SK-N-SH (cell line): ENCODE measurements at regions not wholly inside any gene's neighbourhood (a gene's known extent, or its start where the extent isn't known, plus 50 kb on each side); places are given as distances from the start of the nearest gene placed in this dataset.

Source experiments
- CTCF ChIA-PET: fragments of 300-600, 350-600 bp; formaldehyde crosslinking; extraction: SDS; loops from one replicate; lab custom pipeline; 2021; lab: Yijun Ruan, JAX
- POLR2A ChIA-PET: fragments of 350-600 bp; sonication (Branson Sonifier 250); formaldehyde crosslinking; extraction: SDS; loops from one replicate; lab custom pipeline; 2020; ENCODE audit warnings: antibody characterized with exemption, inconsistent platforms; lab: Yijun Ruan, JAX
- DNase-seq: peaks from one replicate; pipeline ENCODE4 v3.0.0; 2012
- H2AFZ ChIP-seq: fragments of 200-600 bp; sonication (generic); 2 replicates; pipeline ENCODE4 v1.8.1; 2016; ENCODE audit warnings: antibody characterized with exemption, mild to moderate bottlenecking, low read depth
- H3F3A ChIP-seq: fragments of 200-600 bp; sonication (generic); replicated peaks from 2 replicates; pipeline ENCODE3; 2016; ENCODE audit warnings: antibody characterized with exemption, mild to moderate bottlenecking; ENCODE audit not compliant: insufficient read depth
- H3K27ac ChIP-seq, 2 experiments: fragments of 200-500 bp in 1 of 2; fragments of 200-600 bp in 1 of 2; sonication (Bioruptor generic) in 1 of 2; sonication (generic), shearing (Covaris generic) in 1 of 2; 2 replicates each; pipeline versions ENCODE4 v1.5.1 to v1.6.1; 2014 to 2016; ENCODE audit warnings: low read depth in 2 of 2, inconsistent platforms in 1 of 2, low read length in 1 of 2, mild to moderate bottlenecking in 1 of 2, mixed read lengths in 1 of 2
- H3K27me3 ChIP-seq: fragments of 200-600 bp; sonication (generic), shearing (Covaris generic); 2 replicates; pipeline ENCODE4 v1.6.1; 2016; ENCODE audit warnings: mixed run types; ENCODE audit not compliant: insufficient read depth
- H3K36me3 ChIP-seq, 2 experiments: fragments of 200-500 bp in 1 of 2; fragments of 200-600 bp in 1 of 2; sonication (Bioruptor generic) in 1 of 2; sonication (generic) in 1 of 2; replicated peaks in 1 of 2; 2 replicates each; pipeline versions ENCODE3 to v1.5.1; 2014 to 2016; ENCODE audit warnings: low read length in 1 of 2, mild to moderate bottlenecking in 1 of 2; ENCODE audit not compliant: insufficient read depth in 2 of 2, control insufficient read depth in 1 of 2
- H3K4me1 ChIP-seq, 2 experiments: fragments of 200-500 bp in 1 of 2; fragments of 200-600 bp in 1 of 2; sonication (Bioruptor generic) in 1 of 2; sonication (generic), shearing (Covaris generic) in 1 of 2; 2 replicates each; pipeline versions ENCODE4 v1.5.1 to v1.6.1; 2014 to 2016; ENCODE audit warnings: low read depth in 1 of 2, low read length in 1 of 2, mixed run types in 1 of 2; ENCODE audit not compliant: insufficient read depth in 2 of 2, control insufficient read depth in 1 of 2
- H3K4me2 ChIP-seq: fragments of 200-600 bp; sonication (generic), shearing (Covaris generic); 2 replicates; pipeline ENCODE4 v1.6.1; 2017; ENCODE audit warnings: mixed run types
- H3K4me3 ChIP-seq, 2 experiments: fragments of 200-500 bp in 1 of 2; fragments of 200-600 bp in 1 of 2; sonication (Bioruptor generic) in 1 of 2; sonication (generic), shearing (Covaris generic) in 1 of 2; 2 replicates each; pipeline versions ENCODE4 v1.5.1 to v1.8.1; 2014 to 2016; ENCODE audit warnings: low read depth in 2 of 2, inconsistent platforms in 1 of 2, low read length in 1 of 2, mild to moderate bottlenecking in 1 of 2, mixed read lengths in 1 of 2, moderate library complexity in 1 of 2
- H3K79me2 ChIP-seq: fragments of 200-600 bp; sonication (generic); 2 replicates; pipeline ENCODE4 v1.8.1; 2017; ENCODE audit warnings: mild to moderate bottlenecking; ENCODE audit not compliant: insufficient read depth
- H3K9ac ChIP-seq: fragments of 200-600 bp; sonication (generic); 2 replicates; pipeline ENCODE4 v1.6.1; 2017; ENCODE audit warnings: mixed run types
- H3K9me2 ChIP-seq: fragments of 200-600 bp; sonication (generic); 2 replicates; pipeline ENCODE4 v1.6.1; 2017; ENCODE audit warnings: mixed run types
- H3K9me3 ChIP-seq: fragments of 200-600 bp; sonication (generic); 2 replicates; pipeline ENCODE4 v1.6.1; 2017; ENCODE audit warnings: mixed run types, mild to moderate bottlenecking, moderate library complexity
- H4K20me1 ChIP-seq: fragments of 200-600 bp; sonication (generic); 2 replicates; pipeline ENCODE4 v1.6.1; 2017; ENCODE audit warnings: mild to moderate bottlenecking, mixed run types; ENCODE audit not compliant: insufficient read depth
- ELF1 ChIP-seq: IDR thresholded peaks from 2 replicates; pipeline ENCODE4 v1.4.0; 2012
- EZH2phosphoT487 ChIP-seq: fragments of 200-600 bp; sonication (generic); IDR thresholded peaks from 2 replicates; pipeline ENCODE4 v1.6.1; 2017; ENCODE audit warnings: low read depth, mixed run types, mild to moderate bottlenecking, antibody characterized with exemption, moderate library complexity, borderline replicate concordance
- FOSL2 ChIP-seq: IDR thresholded peaks from 2 replicates; pipeline ENCODE4 v1.4.0; 2012; ENCODE audit warnings: low read depth, mild to moderate bottlenecking, moderate library complexity, borderline replicate concordance
- FOXM1 ChIP-seq: IDR thresholded peaks from 2 replicates; pipeline ENCODE4 v1.4.0; 2012; ENCODE audit warnings: low read depth, mild to moderate bottlenecking
- GATA2 ChIP-seq: sonication (generic); formaldehyde crosslinking; IDR thresholded peaks from 2 replicates; pipeline ENCODE4 v1.5.0; 2020; ENCODE audit warnings: mild to moderate bottlenecking, missing genetic modification reagents
- IRF3 ChIP-seq: fragments of 150-350 bp; IDR thresholded peaks from 2 replicates; pipeline ENCODE4 v1.6.1; 2016; ENCODE audit warnings: mild to moderate bottlenecking, low read depth, low read length
- MEF2A ChIP-seq: IDR thresholded peaks from 2 replicates; pipeline ENCODE4 v1.4.0; 2012; ENCODE audit warnings: low read depth, borderline replicate concordance
- MXI1 ChIP-seq: IDR thresholded peaks from 2 replicates; pipeline ENCODE4 v1.6.1; 2012; ENCODE audit warnings: mild to moderate bottlenecking, low read depth, low read length, improper control_type of control experiment
- NFIC ChIP-seq: IDR thresholded peaks from 2 replicates; pipeline ENCODE4 v1.4.0; 2012; ENCODE audit warnings: borderline replicate concordance
- NRF1 ChIP-seq: IDR thresholded peaks from 2 replicates; pipeline ENCODE4 v1.6.1; 2012; ENCODE audit warnings: low read depth, mild to moderate bottlenecking, low read length
- PBX3 ChIP-seq: IDR thresholded peaks from 2 replicates; pipeline ENCODE4; 2012
- POLR2AphosphoS5 ChIP-seq: IDR thresholded peaks from 2 replicates; pipeline ENCODE4 v1.6.1; 2012; ENCODE audit warnings: low read depth, low read length
- RAD21 ChIP-seq: IDR thresholded peaks from 2 replicates; pipeline ENCODE4 v1.6.1; 2012; ENCODE audit warnings: mild to moderate bottlenecking, low read length
- RXRA ChIP-seq: IDR thresholded peaks from 2 replicates; pipeline ENCODE4 v1.4.0; 2012; ENCODE audit warnings: low read depth, mild to moderate bottlenecking, borderline replicate concordance
- SMC3 ChIP-seq: IDR thresholded peaks from 2 replicates; pipeline ENCODE4 v1.6.1; 2012; ENCODE audit warnings: low read depth, low read length, improper control_type of control experiment
- TAF1 ChIP-seq: IDR thresholded peaks from 2 replicates; pipeline ENCODE4 v1.6.1; 2012; ENCODE audit warnings: low read depth, mild to moderate bottlenecking, low read length, moderate library complexity, borderline replicate concordance
- TEAD4 ChIP-seq: IDR thresholded peaks from 2 replicates; pipeline ENCODE4 v1.4.0; 2012; ENCODE audit warnings: mild to moderate bottlenecking, borderline replicate concordance; ENCODE audit not compliant: insufficient read depth
- YY1 ChIP-seq: IDR thresholded peaks from 2 replicates; pipeline ENCODE4 v1.4.0; 2012; ENCODE audit warnings: low read depth, mild to moderate bottlenecking
- WGBS: methylation state at CpG from one replicate; pipeline ENCODE4 v1.1.6; 2017; ENCODE audit warnings: low lambda C conversion rate; 5-methylcytosine and 5-hydroxymethylcytosine counted together
- TF ChIP-seq, protein P1 (sequence below): IDR thresholded peaks from 2 replicates; pipeline ENCODE4 v1.4.0; 2012; ENCODE audit warnings: low read depth, borderline replicate concordance
- TF ChIP-seq, protein P2 (sequence below): IDR thresholded peaks from 2 replicates; pipeline ENCODE4 v1.4.0; 2012; ENCODE audit warnings: low read depth, borderline replicate concordance
- TF ChIP-seq, protein P3 (sequence below): fragments of 200-600 bp; sonication (generic); IDR thresholded peaks from 2 replicates; pipeline ENCODE4 v1.6.1; 2017; ENCODE audit warnings: antibody characterized with exemption, mild to moderate bottlenecking, moderate library complexity

DNA sequence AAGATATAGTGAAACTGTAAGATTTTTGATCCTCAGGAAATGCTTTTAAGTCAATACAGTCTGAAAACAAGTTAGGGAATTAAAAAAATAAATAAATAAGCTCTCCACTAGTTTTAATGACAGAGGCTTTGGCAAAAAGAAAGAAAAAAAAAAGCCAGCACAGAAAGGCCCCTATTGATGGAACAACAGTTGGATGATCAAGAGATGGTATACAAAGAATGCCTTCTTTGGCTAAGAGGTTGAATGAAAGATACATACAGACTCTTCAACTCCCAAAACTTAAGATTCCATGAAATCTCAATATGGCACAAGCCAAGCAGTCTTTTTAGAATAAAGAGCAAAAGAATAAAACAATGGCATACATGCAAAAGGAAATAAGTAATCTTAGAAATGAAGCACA is 64.0 kb upstream of the GALNT5 start (continued):
- TF ChIP-seq RXRA (no peak), TAF1 (no peak), NRF1 (no peak), TEAD4 (no peak), FOSL2 (no peak), POLR2AphosphoS5 (no peak), EZH2phosphoT487 (no peak), ELF1 (no peak), MEF2A (no peak), SMC3 (no peak)
- TF ChIP-seq, protein P1, sequence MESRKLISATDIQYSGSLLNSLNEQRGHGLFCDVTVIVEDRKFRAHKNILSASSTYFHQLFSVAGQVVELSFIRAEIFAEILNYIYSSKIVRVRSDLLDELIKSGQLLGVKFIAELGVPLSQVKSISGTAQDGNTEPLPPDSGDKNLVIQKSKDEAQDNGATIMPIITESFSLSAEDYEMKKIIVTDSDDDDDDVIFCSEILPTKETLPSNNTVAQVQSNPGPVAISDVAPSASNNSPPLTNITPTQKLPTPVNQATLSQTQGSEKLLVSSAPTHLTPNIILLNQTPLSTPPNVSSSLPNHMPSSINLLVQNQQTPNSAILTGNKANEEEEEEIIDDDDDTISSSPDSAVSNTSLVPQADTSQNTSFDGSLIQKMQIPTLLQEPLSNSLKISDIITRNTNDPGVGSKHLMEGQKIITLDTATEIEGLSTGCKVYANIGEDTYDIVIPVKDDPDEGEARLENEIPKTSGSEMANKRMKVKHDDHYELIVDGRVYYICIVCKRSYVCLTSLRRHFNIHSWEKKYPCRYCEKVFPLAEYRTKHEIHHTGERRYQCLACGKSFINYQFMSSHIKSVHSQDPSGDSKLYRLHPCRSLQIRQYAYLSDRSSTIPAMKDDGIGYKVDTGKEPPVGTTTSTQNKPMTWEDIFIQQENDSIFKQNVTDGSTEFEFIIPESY: no peak

DNA sequence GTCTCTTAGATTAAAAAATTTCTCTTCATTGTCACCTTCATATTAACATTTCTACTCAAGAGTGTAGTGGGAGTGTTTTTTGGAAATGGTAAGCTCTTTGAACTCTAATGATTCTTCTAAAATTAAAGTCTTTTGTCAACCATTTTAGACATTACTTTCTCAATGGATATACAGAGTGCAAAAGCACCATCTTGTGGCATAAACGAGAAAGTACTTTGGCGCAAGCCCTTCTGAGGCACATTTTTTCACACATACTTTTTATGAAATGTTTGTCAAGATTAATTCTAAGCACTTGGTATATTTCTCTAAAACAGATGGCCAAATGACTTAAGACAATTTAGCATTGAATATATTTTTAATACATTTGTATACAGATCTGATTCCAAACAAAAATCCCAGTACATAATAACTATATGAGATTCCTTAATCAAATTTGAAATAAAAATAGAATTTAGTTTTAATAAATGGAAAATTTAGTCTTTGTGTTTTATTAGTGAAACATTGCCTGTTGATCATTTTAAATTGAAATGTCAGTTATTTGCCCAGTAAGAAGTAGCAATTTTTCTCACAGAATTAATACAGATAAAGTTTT is 63.3 kb upstream of the GALNT5 start:
- Histone ChIP-seq H3K4me1 (peaks cover 0 to 6% of the 10 kb centered on the region in 2 experiments; a peak in 1 of 4 replicates), H4K20me1 (no peaks in the 10 kb centered on the region), H3K4me3 (no peak overlapping the region; a peak in 1 of 4 replicates), H3K9me3 (no peaks in the 10 kb centered on the region), H3K27ac (no peak overlapping the region), H3K36me3 (no peaks in the 10 kb centered on the region), H3K27me3 (no peaks in the 10 kb centered on the region), H3K79me2 (no peaks in the 10 kb centered on the region), H3K9me2 (no peaks in the 10 kb centered on the region), H3K4me2 (no peak overlapping the region), H3K9ac (no peak overlapping the region), H3F3A (peaks cover 3% of the 10 kb centered on the region), H2AFZ (peak overlapping the region; percentile 43; the same call in 1 of the 2 replicates)
- CTCF ChIA-PET: interaction anchor here (0.9 to 3.4 kb wide), 11 partner anchors 10 to 1833 kb away, joined by 3 to 18 read pairs (median 5); no protein-coding TSS in a partner anchor
- peak; percentile 12 for DNase-seq
- TF ChIP-seq RAD21: peak; percentile 81
- no peak for TF ChIP-seq NFIC
- TF ChIP-seq FOXM1: no peak
- TF ChIP-seq, protein P2, sequence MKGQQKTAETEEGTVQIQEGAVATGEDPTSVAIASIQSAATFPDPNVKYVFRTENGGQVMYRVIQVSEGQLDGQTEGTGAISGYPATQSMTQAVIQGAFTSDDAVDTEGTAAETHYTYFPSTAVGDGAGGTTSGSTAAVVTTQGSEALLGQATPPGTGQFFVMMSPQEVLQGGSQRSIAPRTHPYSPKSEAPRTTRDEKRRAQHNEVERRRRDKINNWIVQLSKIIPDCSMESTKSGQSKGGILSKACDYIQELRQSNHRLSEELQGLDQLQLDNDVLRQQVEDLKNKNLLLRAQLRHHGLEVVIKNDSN: no peak
- TF ChIP-seq, protein P3, sequence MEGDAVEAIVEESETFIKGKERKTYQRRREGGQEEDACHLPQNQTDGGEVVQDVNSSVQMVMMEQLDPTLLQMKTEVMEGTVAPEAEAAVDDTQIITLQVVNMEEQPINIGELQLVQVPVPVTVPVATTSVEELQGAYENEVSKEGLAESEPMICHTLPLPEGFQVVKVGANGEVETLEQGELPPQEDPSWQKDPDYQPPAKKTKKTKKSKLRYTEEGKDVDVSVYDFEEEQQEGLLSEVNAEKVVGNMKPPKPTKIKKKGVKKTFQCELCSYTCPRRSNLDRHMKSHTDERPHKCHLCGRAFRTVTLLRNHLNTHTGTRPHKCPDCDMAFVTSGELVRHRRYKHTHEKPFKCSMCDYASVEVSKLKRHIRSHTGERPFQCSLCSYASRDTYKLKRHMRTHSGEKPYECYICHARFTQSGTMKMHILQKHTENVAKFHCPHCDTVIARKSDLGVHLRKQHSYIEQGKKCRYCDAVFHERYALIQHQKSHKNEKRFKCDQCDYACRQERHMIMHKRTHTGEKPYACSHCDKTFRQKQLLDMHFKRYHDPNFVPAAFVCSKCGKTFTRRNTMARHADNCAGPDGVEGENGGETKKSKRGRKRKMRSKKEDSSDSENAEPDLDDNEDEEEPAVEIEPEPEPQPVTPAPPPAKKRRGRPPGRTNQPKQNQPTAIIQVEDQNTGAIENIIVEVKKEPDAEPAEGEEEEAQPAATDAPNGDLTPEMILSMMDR: peak; percentile 89
- no peak for TF ChIP-seq MXI1
- TF ChIP-seq YY1: peak; percentile 35; the same call in 1 of the 2 replicates
- no peak for TF ChIP-seq PBX3
- no peak for TF ChIP-seq GATA2 (CRISPR knock-in tag)
- TF ChIP-seq IRF3: no peak
- TF ChIP-seq SMC3: peak; percentile 65
- POLR2A ChIA-PET: no interaction called here
- WGBS: 0% methylated on average over 2 of the region's 2 CpGs
